Keratinocyte (primary cell): ENCODE measurements at regions not wholly inside any gene's neighbourhood (a gene's known extent, or its start where the extent isn't known, plus 50 kb on each side); places are given as distances from the start of the nearest gene placed in this dataset.

Experiments used
- DNase-seq: peaks from one replicate; pipeline ENCODE4 v3.0.0-alpha.2; 2011; ENCODE audit warnings: low read depth, missing footprints, low spot score
- FAIRE-seq: peaks from 2 replicates; lab custom pipeline; 2011; peaks lifted over from hg19 to GRCh38; lab: Jason Lieb, UNC
- H2AFZ ChIP-seq: 2 replicates; pipeline ENCODE4 v1.6.0; 2012; ENCODE audit warnings: low read length, control low read depth, inconsistent platforms; ENCODE audit not compliant: control insufficient read depth
- H3K27ac ChIP-seq: 2 replicates; pipeline ENCODE4 v1.5.1; 2011; ENCODE audit warnings: low read length; ENCODE audit not compliant: control insufficient read depth, insufficient read depth
- H3K27me3 ChIP-seq: 3 replicates; pipeline ENCODE4 v1.6.0; 2011; ENCODE audit warnings: low read length; ENCODE audit not compliant: control insufficient read depth, insufficient read depth; ENCODE audit errors: extremely low read depth
- H3K36me3 ChIP-seq, 2 experiments: 2 replicates in 1 of 2; 3 replicates in 1 of 2; pipeline ENCODE4 v1.5.1; 2011; ENCODE audit warnings: low read length in 2 of 2, mild to moderate bottlenecking in 1 of 2; ENCODE audit not compliant: control insufficient read depth in 2 of 2, insufficient read depth in 2 of 2; ENCODE audit errors: extremely low read depth in 1 of 2
- H3K4me1 ChIP-seq: 3 replicates; pipeline ENCODE4 v1.5.1; 2011; ENCODE audit warnings: low read length; ENCODE audit not compliant: control insufficient read depth, insufficient read depth; ENCODE audit errors: extremely low read depth
- H3K4me2 ChIP-seq: 3 replicates; pipeline ENCODE4 v1.6.0; 2011; ENCODE audit warnings: low read depth, low read length; ENCODE audit not compliant: control insufficient read depth, insufficient read depth; ENCODE audit errors: extremely low read depth
- H3K4me3 ChIP-seq, 3 experiments: fragments of 200-600 bp in 1 of 3; sonication (generic) in 1 of 3; 2 replicates in 2 of 3; 3 replicates in 1 of 3; pipeline ENCODE4 v1.5.1; 2011 to 2016; ENCODE audit warnings: low read length in 3 of 3, mild to moderate bottlenecking in 3 of 3, control low read depth in 2 of 3, inconsistent platforms in 1 of 3, low read depth in 1 of 3, mixed read lengths in 1 of 3, mixed run types in 1 of 3, moderate library complexity in 1 of 3; ENCODE audit not compliant: control insufficient read depth in 2 of 3, insufficient read depth in 2 of 3; ENCODE audit errors: extremely low read depth in 1 of 3
- H3K79me2 ChIP-seq: 2 replicates; pipeline ENCODE4 v1.6.0; 2012; ENCODE audit warnings: low read length; ENCODE audit not compliant: control insufficient read depth, insufficient read depth
- H3K9ac ChIP-seq: 3 replicates; pipeline ENCODE4 v1.6.0; 2011; ENCODE audit warnings: low read length; ENCODE audit not compliant: control insufficient read depth, insufficient read depth; ENCODE audit errors: extremely low read depth
- H3K9me1 ChIP-seq: 3 replicates; pipeline ENCODE4 v1.6.0; 2011; ENCODE audit warnings: low read length; ENCODE audit not compliant: control insufficient read depth, insufficient read depth; ENCODE audit errors: extremely low read depth
- H3K9me3 ChIP-seq: 2 replicates; pipeline ENCODE4 v1.5.1; 2012; ENCODE audit warnings: low read depth, low read length; ENCODE audit not compliant: control insufficient read depth
- H4K20me1 ChIP-seq: 3 replicates; pipeline ENCODE4 v1.6.0; 2011; ENCODE audit warnings: low read length; ENCODE audit not compliant: control insufficient read depth, insufficient read depth; ENCODE audit errors: extremely low read depth
- CTCF ChIP-seq, 3 experiments: IDR thresholded peaks in 1 of 3; conservative IDR thresholded peaks in 1 of 3; optimal IDR thresholded peaks in 1 of 3; 2 replicates in 2 of 3; 3 replicates in 1 of 3; pipeline versions ENCODE3 to v1.5.1; 2011; ENCODE audit warnings: low read length in 3 of 3, mild to moderate bottlenecking in 3 of 3, moderate library complexity in 2 of 3, control low read depth in 1 of 3, inconsistent platforms in 1 of 3; ENCODE audit not compliant: insufficient read depth in 2 of 3; ENCODE audit errors: extremely low read depth in 1 of 3
- EZH2 ChIP-seq: IDR thresholded peaks from one replicate; pipeline ENCODE4 v1.6.1; 2012; ENCODE audit warnings: inconsistent platforms, mild to moderate bottlenecking, low read length, moderate library complexity
- dilution Hi-C: fragments of 300-500 bp; cut with MboI; formaldehyde crosslinking; loops from one replicate; pipeline ENCODE4 v1.7.0; 2020; ENCODE audit warnings: low sequenced_read_pairs; ENCODE audit not compliant: extremely low pct_ligation_motif_present

GRCh38 chr12:58657190-58657589 is 263.1 kb downstream of the LRIG3 start:
- no peaks in the 10 kb centered on the region for H4K20me1 ChIP-seq
- TF ChIP-seq EZH2 (no peak), CTCF (optimal IDR thresholded peaks at IDR 0.05 in 1 of 3, IDR thresholded peaks at IDR 0.05 in 1 of 3, conservative IDR thresholded peaks at IDR 0.05 in 1 of 3; ENCODE audit: extremely low read depth in 1 of 3, insufficient read depth in 2 of 3, low read length in 3 of 3) (no peak)
- no peaks in the 10 kb centered on the region for H3K36me3 ChIP-seq
- DNase-seq: no peak
- no peak for FAIRE-seq
- no peak overlapping the region for H3K9ac ChIP-seq
- H3K4me1 ChIP-seq: no peaks in the 10 kb centered on the region
- H3K27me3 ChIP-seq: no peaks in the 10 kb centered on the region
- H3K4me3 ChIP-seq: no peak overlapping the region
- H3K27ac ChIP-seq: no peak overlapping the region
- H3K79me2 ChIP-seq: no peaks in the 10 kb centered on the region
- no peaks in the 10 kb centered on the region for H3K9me3 ChIP-seq
- H3K4me2 ChIP-seq: no peak overlapping the region
- no peak overlapping the region for H2AFZ ChIP-seq
- dilution Hi-C loops: no loop called here
- no peaks in the 10 kb centered on the region for H3K9me1 ChIP-seq

- H3K9me1 ChIP-seq: no peaks in the 10 kb centered on the region
- H2AFZ ChIP-seq: no peak overlapping the region
- peaks cover 17% of the 10 kb centered on the region for H3K4me1 ChIP-seq
- no peak for DNase-seq
- FAIRE-seq: no peak
- TF ChIP-seq EZH2 (no peak), CTCF (optimal IDR thresholded peaks at IDR 0.05 in 1 of 3, IDR thresholded peaks at IDR 0.05 in 1 of 3, conservative IDR thresholded peaks at IDR 0.05 in 1 of 3; ENCODE audit: extremely low read depth in 1 of 3, insufficient read depth in 2 of 3, low read length in 3 of 3) (no peak)
- no peaks in the 10 kb centered on the region for H3K9me3 ChIP-seq
- no peak overlapping the region for H3K4me3 ChIP-seq
- dilution Hi-C loops: no loop called here
- no peaks in the 10 kb centered on the region for H3K79me2 ChIP-seq
- no peaks in the 10 kb centered on the region for H4K20me1 ChIP-seq
- no peak overlapping the region for H3K9ac ChIP-seq
- no peaks in the 10 kb centered on the region for H3K27me3 ChIP-seq
- H3K4me2 ChIP-seq: no peak overlapping the region
- H3K27ac ChIP-seq: no peak overlapping the region
- no peaks in the 10 kb centered on the region for H3K36me3 ChIP-seq
Observed at GRCh38 chr12:58665375-58665774, 254.9 kb downstream of the LRIG3 start.
